ENCODE measurements at regions not wholly inside any gene's neighbourhood (a gene's known extent, or its start where the extent isn't known, plus 50 kb on each side); places are given as distances from the start of the nearest gene placed in this dataset.
A peak's percentile ranks its signal among the peaks of the same experiment; 100 is the strongest.

- Mint-ChIP-seq H3K4me3 (no peak overlapping the region), H3K4me1 (peaks cover 53% of the 10 kb centered on the region), H3K36me3 (ENCODE audit: low read depth) (peaks cover 3% of the 10 kb centered on the region), H3K9me3 (peaks cover 11% of the 10 kb centered on the region), H3K27me3 (ENCODE audit: low read depth) (no peaks in the 10 kb centered on the region), H3K27ac (ENCODE audit: unreplicated experiment) (peak overlapping the region; percentile 40)
- DNase-seq (ENCODE audit: low read depth, low spot score), result no peak
- no peak for TF ChIP-seq CTCF (conservative IDR thresholded peaks at IDR 0.05)
Measured at GRCh38 chr5:117299936-117300328, 725.3 kb upstream of the SEMA6A start.

GRCh38 chr5:117299224-117299935 is 724.8 kb upstream of the SEMA6A start:
- no peaks in the 10 kb centered on the region for H3K27me3 Mint-ChIP-seq (ENCODE audit: low read depth)
- peaks cover 8% of the 10 kb centered on the region for H3K36me3 Mint-ChIP-seq (ENCODE audit: low read depth)
- TF ChIP-seq CTCF (conservative IDR thresholded peaks at IDR 0.05), result no peak
- peak overlapping the region; percentile 37 for H3K27ac Mint-ChIP-seq (ENCODE audit: unreplicated experiment)
- no peak for DNase-seq (ENCODE audit: low read depth, low spot score)
- H3K9me3 Mint-ChIP-seq, result peaks cover 13% of the 10 kb centered on the region
- no peak overlapping the region for H3K4me3 Mint-ChIP-seq
- peaks cover 53% of the 10 kb centered on the region for H3K4me1 Mint-ChIP-seq

- peak overlapping the region; percentile 92 for H3K27ac Mint-ChIP-seq (ENCODE audit: unreplicated experiment)
- H3K4me1 Mint-ChIP-seq, result peaks cover 46% of the 10 kb centered on the region
- no peak for TF ChIP-seq CTCF (conservative IDR thresholded peaks at IDR 0.05)
- peak overlapping the region; percentile 31 for H3K4me3 Mint-ChIP-seq
- DNase-seq (ENCODE audit: low read depth, low spot score), result no peak
- peaks cover 9% of the 10 kb centered on the region for H3K36me3 Mint-ChIP-seq (ENCODE audit: low read depth)
- H3K27me3 Mint-ChIP-seq (ENCODE audit: low read depth), result no peaks in the 10 kb centered on the region
- H3K9me3 Mint-ChIP-seq, result peaks cover 13% of the 10 kb centered on the region
Measured at GRCh38 chr5:117296872-117297271, 722.2 kb upstream of the SEMA6A start.

GRCh38 chr5:117295941-117296340 is 721.3 kb upstream of the SEMA6A start:
- no peak for DNase-seq (ENCODE audit: low read depth, low spot score)
- Mint-ChIP-seq H3K4me1 (peaks cover 46% of the 10 kb centered on the region), H3K36me3 (ENCODE audit: low read depth) (peaks cover 9% of the 10 kb centered on the region), H3K27me3 (ENCODE audit: low read depth) (no peaks in the 10 kb centered on the region), H3K4me3 (no peak overlapping the region), H3K27ac (ENCODE audit: unreplicated experiment) (no peak overlapping the region), H3K9me3 (peaks cover 13% of the 10 kb centered on the region)
- no peak for TF ChIP-seq CTCF (conservative IDR thresholded peaks at IDR 0.05)

GRCh38 chr5:117286813-117287212 is 712.2 kb upstream of the SEMA6A start:
- no peaks in the 10 kb centered on the region for H3K9me3 Mint-ChIP-seq
- no peak for DNase-seq (ENCODE audit: low read depth, low spot score)
- H3K27ac Mint-ChIP-seq (ENCODE audit: unreplicated experiment), result no peak overlapping the region
- no peak for TF ChIP-seq CTCF (conservative IDR thresholded peaks at IDR 0.05)
- H3K36me3 Mint-ChIP-seq (ENCODE audit: low read depth), result no peaks in the 10 kb centered on the region
- H3K4me3 Mint-ChIP-seq, result no peak overlapping the region
- H3K4me1 Mint-ChIP-seq, result no peaks in the 10 kb centered on the region
- no peaks in the 10 kb centered on the region for H3K27me3 Mint-ChIP-seq (ENCODE audit: low read depth)

Data from neural crest cell (in vitro differentiated cells).